Osteoblast (primary cell): ENCODE measurements at regions not wholly inside any gene's neighbourhood (a gene's known extent, or its start where the extent isn't known, plus 50 kb on each side); places are given as distances from the start of the nearest gene placed in this dataset.

Experiments used
- DNase-seq: peaks from one replicate; pipeline ENCODE4 v3.0.0; 2011; ENCODE audit warnings: low spot score, mixed read lengths; ENCODE audit not compliant: insufficient read length; ENCODE audit errors: missing footprints
- H2AFZ ChIP-seq: 2 replicates; pipeline ENCODE4 v1.6.0; 2011; ENCODE audit warnings: mild to moderate bottlenecking, low read length
- H3K27ac ChIP-seq: 2 replicates; pipeline ENCODE4 v1.5.1; 2011; ENCODE audit warnings: mild to moderate bottlenecking, low read depth, low read length, moderate library complexity
- H3K27me3 ChIP-seq: 2 replicates; pipeline ENCODE4 v1.6.0; 2012; ENCODE audit warnings: mild to moderate bottlenecking, control low read depth, inconsistent platforms, low read length, moderate library complexity; ENCODE audit not compliant: insufficient read depth
- H3K36me3 ChIP-seq: 2 replicates; pipeline ENCODE4 v1.5.1; 2011; ENCODE audit warnings: mild to moderate bottlenecking, low read length, control low read depth, moderate library complexity; ENCODE audit not compliant: insufficient read depth
- H3K4me1 ChIP-seq: 2 replicates; pipeline ENCODE4 v1.5.1; 2011; ENCODE audit warnings: mild to moderate bottlenecking, low read length, control low read depth, moderate library complexity; ENCODE audit not compliant: insufficient read depth
- H3K4me2 ChIP-seq: 2 replicates; pipeline ENCODE4 v1.6.0; 2011; ENCODE audit warnings: mild to moderate bottlenecking, low read length; ENCODE audit not compliant: insufficient read depth
- H3K4me3 ChIP-seq: fragments of 200-600 bp; sonication (generic); 3 replicates; pipeline ENCODE4 v1.5.1; 2012; ENCODE audit warnings: mild to moderate bottlenecking, low read length, inconsistent platforms; ENCODE audit not compliant: insufficient read depth
- H3K79me2 ChIP-seq: 2 replicates; pipeline ENCODE4 v1.6.0; 2012; ENCODE audit warnings: mild to moderate bottlenecking, low read length, control low read depth, inconsistent platforms; ENCODE audit not compliant: insufficient read depth
- H3K9me3 ChIP-seq: 2 replicates; pipeline ENCODE4 v1.5.1; 2011; ENCODE audit warnings: low read depth, low read length, control low read depth
- H4K20me1 ChIP-seq: 2 replicates; pipeline ENCODE4 v1.6.0; 2012; ENCODE audit warnings: mild to moderate bottlenecking, low read length, control low read depth; ENCODE audit not compliant: insufficient read depth
- CTCF ChIP-seq: IDR thresholded peaks from 2 replicates; pipeline ENCODE4 v1.5.1; 2011; ENCODE audit warnings: mild to moderate bottlenecking, low read depth, low read length, moderate library complexity; ENCODE audit errors: extremely low read depth

- Histone ChIP-seq H3K4me1 (peaks cover 8% of the 10 kb centered on the region), H3K27ac (no peak overlapping the region), H3K9me3 (no peaks in the 10 kb centered on the region), H3K36me3 (no peaks in the 10 kb centered on the region), H2AFZ (no peak overlapping the region), H4K20me1 (no peaks in the 10 kb centered on the region), H3K27me3 (no peaks in the 10 kb centered on the region), H3K4me3 (no peak overlapping the region), H3K4me2 (no peak overlapping the region), H3K79me2 (no peaks in the 10 kb centered on the region)
- no peak for DNase-seq
- TF ChIP-seq CTCF, result no peak
These were observed 200.2 kb upstream of the ARHGAP20 start for GRCh38 chr11:110912437-110912836.

DNA sequence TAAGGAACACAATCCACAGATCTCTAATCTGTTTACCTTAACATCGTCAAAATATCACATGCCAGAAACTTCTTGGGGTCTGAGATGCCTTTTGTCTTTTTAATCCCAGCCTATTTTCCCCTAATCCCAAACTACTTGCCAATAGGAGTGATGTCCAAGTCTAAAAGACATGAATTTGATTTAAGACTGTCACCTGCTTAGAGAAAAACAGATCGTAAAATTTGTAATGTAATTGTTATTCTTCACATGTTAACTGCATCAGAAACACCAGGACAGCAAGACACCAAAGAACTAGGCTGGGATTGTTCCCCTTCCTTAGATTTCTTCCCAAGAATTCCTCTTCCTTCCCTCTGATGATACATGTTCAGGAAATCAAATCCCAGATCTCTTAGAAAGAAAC, 198.1 kb upstream of the ARHGAP20 start:
- TF ChIP-seq CTCF, result no peak
- Histone ChIP-seq H3K9me3 (no peaks in the 10 kb centered on the region), H3K36me3 (no peaks in the 10 kb centered on the region), H3K27ac (no peak overlapping the region), H4K20me1 (no peaks in the 10 kb centered on the region), H3K79me2 (no peaks in the 10 kb centered on the region), H3K27me3 (no peaks in the 10 kb centered on the region), H3K4me2 (no peak overlapping the region), H2AFZ (no peak overlapping the region), H3K4me1 (peaks cover 8% of the 10 kb centered on the region), H3K4me3 (no peak overlapping the region)
- no peak for DNase-seq

DNA sequence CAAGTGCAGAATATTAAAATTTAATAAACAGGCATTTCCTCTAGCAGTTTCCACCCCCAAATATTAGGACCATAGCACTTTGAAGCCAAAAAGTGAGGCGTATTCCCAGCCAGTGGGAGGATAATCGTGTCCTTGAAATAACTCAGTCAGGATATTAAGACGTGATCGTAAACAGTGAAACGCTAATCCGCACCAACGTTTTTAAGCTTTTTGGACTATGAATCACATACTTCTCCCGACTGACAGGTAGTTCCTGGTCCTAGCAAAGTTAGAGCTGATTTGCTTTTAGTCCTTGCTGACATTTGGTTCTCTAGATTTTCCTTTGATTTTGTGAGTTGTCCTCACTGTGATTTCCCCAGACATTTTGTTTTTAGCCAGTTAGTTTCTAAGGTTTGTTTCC, 197.1 kb upstream of the ARHGAP20 start:
- no peak overlapping the region for H3K4me2 ChIP-seq
- H3K27ac ChIP-seq, result no peak overlapping the region

DNA sequence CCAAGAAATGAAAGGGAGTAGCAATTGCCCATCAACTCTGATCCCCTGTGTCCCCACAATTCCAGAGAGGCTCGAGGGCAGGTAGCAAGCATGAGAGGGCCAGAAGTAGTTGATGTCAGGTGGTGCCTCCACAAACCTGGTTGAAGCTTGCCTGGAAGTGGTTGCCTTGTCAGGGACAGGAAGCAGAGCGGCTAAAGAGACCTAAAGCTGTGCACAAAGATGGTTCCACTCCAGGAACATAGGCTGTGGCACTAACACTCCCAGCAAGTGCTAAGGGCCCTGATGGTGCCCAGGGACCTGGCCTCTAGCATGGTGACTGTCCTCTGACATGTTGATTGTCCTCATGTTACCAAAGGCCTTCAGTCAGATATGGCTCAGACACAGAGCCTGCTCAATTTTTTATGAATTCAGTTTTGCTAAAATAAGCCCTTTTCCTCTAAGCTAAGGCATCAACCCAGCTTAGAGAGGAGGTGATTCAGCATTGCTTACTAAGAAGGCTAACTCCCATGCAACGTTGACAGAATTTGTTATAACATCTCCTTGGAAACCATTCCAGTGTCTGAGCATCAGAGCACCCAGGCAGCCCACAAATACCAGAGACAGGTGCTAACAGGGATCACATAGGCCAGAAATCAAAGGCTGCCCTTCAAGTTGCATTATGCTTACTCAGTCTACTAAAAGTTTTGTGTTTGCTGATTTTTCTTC, 196.3 kb upstream of the ARHGAP20 start:
- H3K27me3 ChIP-seq, result no peaks in the 10 kb centered on the region
- H3K4me1 ChIP-seq, result peaks cover 8% of the 10 kb centered on the region
- no peak for DNase-seq
- no peaks in the 10 kb centered on the region for H3K79me2 ChIP-seq
- H3K4me2 ChIP-seq, result peak overlapping the region; percentile 14
- H3K4me3 ChIP-seq, result no peak overlapping the region
- no peaks in the 10 kb centered on the region for H3K9me3 ChIP-seq
- no peaks in the 10 kb centered on the region for H4K20me1 ChIP-seq
- no peak overlapping the region for H2AFZ ChIP-seq
- peak overlapping the region; percentile 75 for H3K27ac ChIP-seq
- no peaks in the 10 kb centered on the region for H3K36me3 ChIP-seq
- TF ChIP-seq CTCF, result no peak

More for the DNA sequence above, 197.1 kb upstream of the ARHGAP20 start:
- Histone ChIP-seq H3K27me3 (no peaks in the 10 kb centered on the region), H3K4me3 (no peak overlapping the region), H4K20me1 (no peaks in the 10 kb centered on the region), H3K79me2 (no peaks in the 10 kb centered on the region), H3K4me1 (peaks cover 8% of the 10 kb centered on the region), H3K36me3 (no peaks in the 10 kb centered on the region), H2AFZ (no peak overlapping the region), H3K9me3 (no peaks in the 10 kb centered on the region)
- no peak for DNase-seq
- TF ChIP-seq CTCF, result no peak
